Pancreas (tissue), 10 donors: ENCODE measurements at regions not wholly inside any gene's neighbourhood (a gene's known extent, or its start where the extent isn't known, plus 50 kb on each side); places are given as distances from the start of the nearest gene placed in this dataset.
"Not testable (repeated sequence)": the region's sequence is repeated elsewhere in the genome, so short reads cannot be mapped to it uniquely, and the experiment has no call there.

ENCODE experiments used
- ATAC-seq, 4 donors: fragments of 200-7000 bp; cut with Tn5 transposase; one replicate each; pipeline versions ENCODE4 v1.8.0 to v1.9.1; 2020; ENCODE audit warnings: mild to moderate bottlenecking in 4 of 4, moderate library complexity in 4 of 4
- DNase-seq, 6 donors: peaks; one replicate each; pipeline ENCODE4 v3.0.0-alpha.2; 2020
- FAIRE-seq: peaks from 2 replicates; lab custom pipeline; 2012; peaks lifted over from hg19 to GRCh38; lab: Jason Lieb, UNC
- H3K27ac ChIP-seq, 4 donors: fragments of 200-600 bp; sonication (generic); 1 replicate in 3 of 4; 2 replicates in 1 of 4; pipeline versions ENCODE4 v1.5.0 to v1.8.0; 2020
- H3K27me3 ChIP-seq, 4 donors: fragments of 200-600 bp; one replicate each; pipeline ENCODE4 v1.8.0; 2021
- H3K36me3 ChIP-seq, 3 donors: fragments of 200-600 bp; sonication (generic) in 1 of 3; one replicate each; pipeline versions ENCODE4 v1.5.0 to v1.8.0; 2020 to 2021
- H3K4me1 ChIP-seq, 3 donors: fragments of 200-600 bp; one replicate each; pipeline ENCODE4 v1.8.0; 2021
- H3K4me3 ChIP-seq, 4 donors: fragments of 200-600 bp; sonication (generic) in 2 of 4; one replicate each; pipeline versions ENCODE4 v1.5.0 to v1.8.0; 2020 to 2021
- H3K9me3 ChIP-seq, 4 donors: fragments of 200-600 bp; one replicate each; pipeline ENCODE4 v1.8.0; 2021
- WGBS, 2 donors: extraction: QIAGEN DNeasy Blood & Tissue Kit; methylation state at CpG; one replicate each; pipeline ENCODE4 v1.1.7; 2013; 5-methylcytosine and 5-hydroxymethylcytosine counted together
- intact Hi-C, 3 donors: fragments of 100-400 bp; cut with DNase I; formaldehyde crosslinking; loops; one replicate each; pipeline versions ENCODE4 v1.11.1 to v1.14.2; 2022
- TF ChIP-seq, protein P1 (sequence below), 4 donors: fragments of 200-600 bp; sonication (generic) in 3 of 4; IDR thresholded peaks; one replicate each; pipeline versions ENCODE4 v1.5.0 to v1.8.0; 2021; ENCODE audit warnings: antibody characterized with exemption in 4 of 4
- donor health status: healthy with polysubstance abuse.
- donor health status: DM: no; HTN: no; CAD: no; lungs with moderate emphysema.
- donor health status: DM: no; HTN: no; CAD: no.
- donor health status: control.
- donor health status: control.
- donor health status: Bipolar disorder and iron deficiency.
- donor health status: DM: yes; HTN: yes; CAD: no.
- donor health status: DM: no; HTN: no; CAD: no.
- donor health status: DM: no; HTN: no; CAD: no.
- donor health status: DM: yes; HTN: yes; CAD: no.

DNA sequence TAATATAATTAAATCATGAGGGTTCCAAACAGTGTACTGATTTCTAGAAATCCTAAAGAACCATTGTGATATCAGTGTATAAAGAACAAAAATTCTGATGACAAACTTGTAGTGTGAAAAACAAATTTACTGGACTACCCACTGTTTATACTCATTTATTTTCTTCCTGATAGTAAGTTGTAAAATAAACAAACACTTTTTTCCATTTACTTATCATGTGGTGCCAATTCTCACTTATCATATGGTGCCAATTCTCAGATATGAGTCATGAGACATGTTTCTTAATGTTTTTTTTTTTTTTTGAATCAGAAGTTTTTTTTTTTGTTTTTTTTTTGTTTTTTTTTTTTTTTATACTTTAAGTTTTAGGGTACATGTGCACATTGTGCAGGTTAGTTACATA, 137.7 kb downstream of the LEPR start:
- Histone ChIP-seq H3K27me3 (no peaks in the 10 kb centered on the region), H3K9me3 (no peaks in the 10 kb centered on the region), H3K27ac (no peak overlapping the region), H3K4me1 (no peaks in the 10 kb centered on the region), H3K36me3 (no peaks in the 10 kb centered on the region), H3K4me3 (no peak overlapping the region)
- FAIRE-seq (no peak), DNase-seq (no peak), ATAC-seq (peak in 2 of 4 donors; percentile 53 to 75)
- TF ChIP-seq, protein P1, sequence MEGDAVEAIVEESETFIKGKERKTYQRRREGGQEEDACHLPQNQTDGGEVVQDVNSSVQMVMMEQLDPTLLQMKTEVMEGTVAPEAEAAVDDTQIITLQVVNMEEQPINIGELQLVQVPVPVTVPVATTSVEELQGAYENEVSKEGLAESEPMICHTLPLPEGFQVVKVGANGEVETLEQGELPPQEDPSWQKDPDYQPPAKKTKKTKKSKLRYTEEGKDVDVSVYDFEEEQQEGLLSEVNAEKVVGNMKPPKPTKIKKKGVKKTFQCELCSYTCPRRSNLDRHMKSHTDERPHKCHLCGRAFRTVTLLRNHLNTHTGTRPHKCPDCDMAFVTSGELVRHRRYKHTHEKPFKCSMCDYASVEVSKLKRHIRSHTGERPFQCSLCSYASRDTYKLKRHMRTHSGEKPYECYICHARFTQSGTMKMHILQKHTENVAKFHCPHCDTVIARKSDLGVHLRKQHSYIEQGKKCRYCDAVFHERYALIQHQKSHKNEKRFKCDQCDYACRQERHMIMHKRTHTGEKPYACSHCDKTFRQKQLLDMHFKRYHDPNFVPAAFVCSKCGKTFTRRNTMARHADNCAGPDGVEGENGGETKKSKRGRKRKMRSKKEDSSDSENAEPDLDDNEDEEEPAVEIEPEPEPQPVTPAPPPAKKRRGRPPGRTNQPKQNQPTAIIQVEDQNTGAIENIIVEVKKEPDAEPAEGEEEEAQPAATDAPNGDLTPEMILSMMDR (IDR thresholded peaks at IDR 0.05), result no peak
- intact Hi-C loops, result no loop called here

DNA sequence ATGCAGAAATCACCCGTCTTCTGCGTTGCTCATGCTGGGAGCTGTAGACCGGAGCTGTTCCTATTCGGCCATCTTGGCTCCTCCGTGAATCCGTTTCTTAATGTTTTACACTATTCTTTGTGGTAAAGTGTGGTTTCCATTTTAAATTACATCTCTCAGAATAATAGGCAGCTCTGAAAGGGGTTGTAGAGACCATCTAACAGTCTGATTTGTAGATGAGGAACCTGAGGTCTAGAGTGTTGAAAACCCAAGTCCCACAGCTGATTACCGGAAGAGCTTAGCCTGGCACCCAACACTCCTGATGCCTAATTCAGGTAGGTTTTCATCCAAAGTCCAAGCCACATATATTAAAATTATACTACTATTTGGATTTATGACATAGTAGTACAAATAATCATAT, 144.0 kb downstream of the LEPR start:
- TF ChIP-seq, protein P1 (IDR thresholded peaks at IDR 0.05), result no peak
- ATAC-seq (no peak), DNase-seq (no peak), FAIRE-seq (no peak)
- Histone ChIP-seq H3K9me3 (no peaks in the 10 kb centered on the region), H3K4me3 (no peak overlapping the region), H3K27ac (no peak overlapping the region), H3K36me3 (no peaks in the 10 kb centered on the region), H3K27me3 (no peaks in the 10 kb centered on the region), H3K4me1 (no peaks in the 10 kb centered on the region)
- intact Hi-C loops, result no loop called here
- WGBS, 2 donors, result 80 to 92% methylated on average over 5 to 7 of the region's 7 CpGs

DNA sequence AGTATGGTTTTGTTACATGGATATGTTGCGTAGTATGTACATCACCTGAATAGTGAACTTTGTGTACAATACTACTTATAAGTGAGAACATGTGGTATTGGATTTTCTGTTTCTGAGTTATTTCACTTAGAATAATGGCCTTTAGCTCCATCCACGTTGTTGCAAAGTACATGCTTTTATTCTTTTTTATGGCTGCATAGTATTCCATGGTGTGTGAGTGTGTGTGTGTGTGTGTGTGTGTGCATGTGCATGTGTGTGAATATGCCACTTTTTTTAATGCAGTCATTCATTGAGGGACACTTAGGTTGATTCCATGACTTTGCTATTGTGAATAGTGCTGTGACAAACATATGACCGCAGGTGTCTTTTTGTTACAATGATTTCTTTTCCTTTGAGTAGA, 147.8 kb downstream of the LEPR start:
- 68 to 76% methylated on average over 3 of the region's 3 CpGs for WGBS, 2 donors
- no peaks in the 10 kb centered on the region for H3K27me3 ChIP-seq
- H3K36me3 ChIP-seq, result no peaks in the 10 kb centered on the region
- FAIRE-seq (no peak), ATAC-seq (no peak), DNase-seq (no peak)
- H3K4me1 ChIP-seq, result no peaks in the 10 kb centered on the region
- H3K9me3 ChIP-seq, result no peaks in the 10 kb centered on the region
- intact Hi-C loops, result no loop called here
- H3K4me3 ChIP-seq, result no peak overlapping the region
- TF ChIP-seq, protein P1 (IDR thresholded peaks at IDR 0.05), result no peak
- no peak overlapping the region for H3K27ac ChIP-seq

DNA sequence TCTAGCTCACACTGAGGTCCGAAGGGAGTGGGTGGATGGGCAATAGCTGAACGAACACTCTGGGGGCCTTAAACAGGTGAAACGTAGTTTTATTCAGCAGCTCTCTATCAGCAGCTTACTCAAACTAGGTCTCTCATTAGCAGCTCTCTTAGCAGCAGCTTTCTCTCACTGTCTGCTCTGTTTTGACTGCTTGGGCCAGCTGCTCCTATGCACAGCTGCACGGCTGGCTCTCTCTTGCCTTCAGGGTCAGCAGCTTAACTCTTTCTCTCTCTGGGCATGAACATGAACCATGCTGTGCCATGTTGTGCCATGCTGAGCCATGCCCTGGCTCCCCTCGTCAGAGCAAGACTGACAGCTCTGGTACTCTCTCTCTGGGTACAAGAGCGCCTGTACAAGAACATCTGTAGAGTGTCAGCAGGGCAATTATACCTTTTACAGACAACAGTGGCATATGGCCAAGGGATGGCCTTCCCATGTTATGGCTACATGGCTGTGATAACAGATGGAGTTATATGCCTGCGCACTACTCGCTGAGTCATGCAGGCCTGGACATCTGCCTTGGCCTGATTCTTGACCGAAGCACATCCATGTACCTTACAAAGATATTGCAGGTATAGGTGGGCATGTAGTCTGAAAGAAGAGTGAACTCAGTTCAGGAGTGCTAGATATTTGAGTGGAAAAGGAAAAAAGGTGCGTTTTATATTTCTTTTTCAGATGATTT, 152.4 kb downstream of the LEPR start:
- H3K27ac ChIP-seq, result no peak overlapping the region
- H3K4me3 ChIP-seq, result no peak overlapping the region
- 75 to 79% methylated on average over 10 of the region's 10 CpGs for WGBS, 2 donors
- no peaks in the 10 kb centered on the region for H3K9me3 ChIP-seq
- no peaks in the 10 kb centered on the region for H3K36me3 ChIP-seq
- no peaks in the 10 kb centered on the region for H3K4me1 ChIP-seq
- no peak for DNase-seq
- no peak for FAIRE-seq
- intact Hi-C loops, result no loop called here
- H3K27me3 ChIP-seq, result no peaks in the 10 kb centered on the region
- TF ChIP-seq, protein P1 (IDR thresholded peaks at IDR 0.05), result no peak
- ATAC-seq, result no peak

DNA sequence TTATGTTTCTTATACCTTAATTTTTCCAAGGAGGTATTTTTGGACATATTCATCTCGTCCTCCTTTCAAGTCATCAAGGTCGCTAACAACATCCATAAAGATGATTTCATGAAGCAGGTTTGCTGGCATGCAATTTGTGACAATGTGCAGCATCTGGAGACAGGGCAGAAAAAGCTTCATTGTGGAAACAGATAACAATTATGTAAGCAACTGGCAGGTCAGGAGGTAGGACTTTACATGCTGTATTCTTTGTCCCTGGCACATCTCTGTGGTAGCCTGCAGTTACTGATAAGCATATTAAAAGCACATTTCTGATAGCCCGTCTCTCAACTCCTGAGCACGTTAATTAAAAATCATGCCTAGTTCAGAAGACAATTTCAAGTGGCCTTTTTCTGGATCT, 156.8 kb downstream of the LEPR start:
- H3K4me3 ChIP-seq, result no peak overlapping the region
- ATAC-seq (no peak), DNase-seq (no peak), FAIRE-seq (no peak)
- WGBS, 2 donors, result 76 to 87% methylated on average over 4 of the region's 4 CpGs
- H3K27ac ChIP-seq, result no peak overlapping the region
- intact Hi-C loops, result no loop called here
- no peaks in the 10 kb centered on the region for H3K36me3 ChIP-seq
- TF ChIP-seq, protein P1 (IDR thresholded peaks at IDR 0.05), result no peak
- no peaks in the 10 kb centered on the region for H3K9me3 ChIP-seq
- no peaks in the 10 kb centered on the region for H3K27me3 ChIP-seq
- no peaks in the 10 kb centered on the region for H3K4me1 ChIP-seq

DNA sequence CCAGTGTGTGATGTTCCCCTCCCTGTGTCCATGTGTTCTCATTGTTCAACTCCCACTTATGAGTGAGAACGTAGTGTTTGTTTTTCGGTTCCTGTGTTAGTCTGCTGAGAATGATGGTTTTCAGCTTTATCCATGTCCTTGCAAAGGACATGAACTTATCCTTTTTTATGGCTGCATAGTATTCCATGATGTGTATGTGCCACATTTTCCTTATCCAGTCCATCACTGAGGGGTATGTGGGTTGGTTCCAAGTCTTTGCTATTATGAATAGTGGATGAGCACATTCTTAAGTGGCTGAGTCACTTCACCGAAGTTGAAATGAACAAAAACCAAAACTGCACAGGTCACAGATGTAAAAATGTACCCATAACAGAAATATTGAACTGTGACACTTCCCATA, 157.5 kb downstream of the LEPR start:
- H3K9me3 ChIP-seq, FAIRE-seq, H3K36me3 ChIP-seq, H3K4me1 ChIP-seq, H3K27me3 ChIP-seq, ATAC-seq, H3K4me3 ChIP-seq, DNase-seq, intact Hi-C loops, H3K27ac ChIP-seq: not testable (repeated sequence)
- WGBS, 2 donors, result 94 to 97% methylated on average over 3 of the region's 3 CpGs
